IMR-90 (cell line): ENCODE measurements at regions not wholly inside any gene's neighbourhood (a gene's known extent, or its start where the extent isn't known, plus 50 kb on each side); places are given as distances from the start of the nearest gene placed in this dataset.

Experiments used
- ATAC-seq: fragments of 200-7000 bp; cut with Tn5 transposase; 2 replicates; pipeline ENCODE4 v1.9.1; 2020; ENCODE audit warnings: low read depth, mild to moderate bottlenecking, moderate library complexity
- BruUV-seq: library from RNA; stranded (reverse); fragments of 400-500 nt; replicated peaks from 2 replicates; lab custom pipeline; 2021; lab: Mats Ljungman, UMichigan
- CTCF ChIA-PET: fragments of 300-600 bp; formaldehyde crosslinking; extraction: SDS; loops from one replicate; lab custom pipeline; 2021; ENCODE audit warnings: antibody characterized with exemption; lab: Yijun Ruan, JAX
- POLR2A ChIA-PET: fragments of 300-600 bp; sonication (Branson Sonifier 250); formaldehyde crosslinking; loops from one replicate; lab custom pipeline; 2022; ENCODE audit warnings: antibody characterized with exemption; ENCODE audit not compliant: unreplicated experiment; lab: Charles Lee
- DNase-seq: peaks from one replicate; pipeline ENCODE4 v3.0.0; 2013
- H2AFZ ChIP-seq: replicated peaks from 2 replicates; pipeline ENCODE3; 2013; ENCODE audit warnings: low read length, mild to moderate bottlenecking; ENCODE audit not compliant: poor library complexity
- H2AK5ac ChIP-seq: 2 replicates; pipeline ENCODE4 v1.6.1; 2013; ENCODE audit warnings: low read depth, low read length, inconsistent platforms
- H2AK9ac ChIP-seq: replicated peaks from 2 replicates; pipeline ENCODE3; 2013; ENCODE audit warnings: mild to moderate bottlenecking, low read depth, low read length, moderate library complexity; ENCODE audit not compliant: poor library complexity
- H2BK120ac ChIP-seq: 2 replicates; pipeline ENCODE4 v1.6.1; 2013; ENCODE audit warnings: low read depth, low read length, inconsistent platforms
- H2BK15ac ChIP-seq: 3 replicates; pipeline ENCODE4 v1.6.1; 2013; ENCODE audit warnings: low read depth, low read length, inconsistent platforms
- H2BK20ac ChIP-seq: 2 replicates; pipeline ENCODE4 v1.6.1; 2013; ENCODE audit warnings: low read depth, mild to moderate bottlenecking, inconsistent platforms, low read length, moderate library complexity
- H2BK5ac ChIP-seq: 2 replicates; pipeline ENCODE4 v1.6.1; 2013; ENCODE audit warnings: mild to moderate bottlenecking, low read depth, low read length, inconsistent platforms; ENCODE audit not compliant: poor library complexity, severe bottlenecking
- H3K14ac ChIP-seq: replicated peaks from 2 replicates; pipeline ENCODE4 v1.6.1; 2013; ENCODE audit warnings: low read depth, low read length, inconsistent platforms
- H3K18ac ChIP-seq: 2 replicates; pipeline ENCODE4 v1.6.1; 2013; ENCODE audit warnings: low read depth, low read length, control low read depth
- H3K23ac ChIP-seq: 2 replicates; pipeline ENCODE4 v1.6.1; 2013; ENCODE audit warnings: low read depth, low read length, inconsistent platforms
- H3K27ac ChIP-seq: 2 replicates; pipeline ENCODE4 v1.5.1; 2013; ENCODE audit warnings: mild to moderate bottlenecking, control low read depth, low read length; ENCODE audit not compliant: insufficient read depth
- H3K27me3 ChIP-seq: 2 replicates; pipeline ENCODE4 v1.6.1; 2013; ENCODE audit warnings: low read length; ENCODE audit not compliant: control insufficient read depth, insufficient read depth
- H3K36me3 ChIP-seq: 2 replicates; pipeline ENCODE4 v1.6.1; 2013; ENCODE audit warnings: low read length, mixed read lengths; ENCODE audit not compliant: control insufficient read depth, insufficient read depth
- H3K4ac ChIP-seq: 2 replicates; pipeline ENCODE4 v1.6.1; 2013; ENCODE audit warnings: low read depth, low read length, inconsistent platforms
- H3K4me1 ChIP-seq: 2 replicates; pipeline ENCODE4 v1.6.1; 2013; ENCODE audit warnings: low read length, mixed read lengths; ENCODE audit not compliant: control insufficient read depth, insufficient read depth
- H3K4me2 ChIP-seq: 2 replicates; pipeline ENCODE4 v1.6.1; 2013; ENCODE audit warnings: low read depth, mild to moderate bottlenecking, control low read depth, low read length, moderate library complexity
- H3K4me3 ChIP-seq: 2 replicates; pipeline ENCODE4 v1.5.1; 2013; ENCODE audit warnings: low read depth, mild to moderate bottlenecking, control low read depth, low read length, moderate library complexity; ENCODE audit not compliant: insufficient read depth
- H3K56ac ChIP-seq: 2 replicates; pipeline ENCODE4 v1.6.1; 2013; ENCODE audit warnings: low read length, inconsistent platforms; ENCODE audit not compliant: insufficient read depth; ENCODE audit errors: extremely low read depth
- H3K79me1 ChIP-seq, 2 experiments: 2 replicates each; pipeline ENCODE4 v1.6.1; 2013; ENCODE audit warnings: low read length in 2 of 2, inconsistent platforms in 1 of 2, low read depth in 1 of 2
- H3K9ac ChIP-seq: 2 replicates; pipeline ENCODE4 v1.6.1; 2013; ENCODE audit warnings: low read depth, low read length, control low read depth
- H3K9me1 ChIP-seq: 2 replicates; pipeline ENCODE4 v1.6.1; 2013; ENCODE audit warnings: low read length, inconsistent platforms; ENCODE audit not compliant: insufficient read depth
- H3K9me3 ChIP-seq: 2 replicates; pipeline ENCODE4 v1.6.1; 2013; ENCODE audit warnings: low read length; ENCODE audit not compliant: control insufficient read depth, insufficient read depth
- H4K20me1 ChIP-seq: 2 replicates; pipeline ENCODE4 v1.6.1; 2013; ENCODE audit warnings: low read length, inconsistent platforms; ENCODE audit not compliant: insufficient read depth
- H4K5ac ChIP-seq: 2 replicates; pipeline ENCODE4 v1.6.1; 2013; ENCODE audit warnings: mild to moderate bottlenecking, low read depth, low read length, control low read depth
- H4K8ac ChIP-seq, 2 experiments: 2 replicates each; pipeline ENCODE4 v1.6.1; 2013; ENCODE audit warnings: low read depth in 2 of 2, low read length in 2 of 2, control low read depth in 1 of 2, inconsistent platforms in 1 of 2
- H4K91ac ChIP-seq: 2 replicates; pipeline ENCODE4 v1.6.1; 2013; ENCODE audit warnings: low read depth, low read length, inconsistent platforms; ENCODE audit not compliant: insufficient read depth
- BHLHE40 ChIP-seq: fragments of 150-350 bp; IDR thresholded peaks from 2 replicates; pipeline ENCODE4 v1.6.1; 2016; ENCODE audit warnings: mild to moderate bottlenecking, low read depth, low read length
- CEBPB ChIP-seq: IDR thresholded peaks from 2 replicates; pipeline ENCODE4 v1.6.1; 2012; ENCODE audit warnings: low read depth, low read length, improper control_type of control experiment
- CHD1 ChIP-seq: IDR thresholded peaks from 2 replicates; pipeline ENCODE4 v1.6.1; 2012; ENCODE audit warnings: low read depth, low read length, improper control_type of control experiment
- CTCF ChIP-seq: conservative IDR thresholded peaks from 2 replicates; pipeline ENCODE4 v1.5.1; 2012; ENCODE audit warnings: mild to moderate bottlenecking, low read depth, low read length, improper control_type of control experiment
- FOS ChIP-seq: fragments of 150-350 bp; IDR thresholded peaks from 2 replicates; pipeline ENCODE4 v1.6.1; 2016; ENCODE audit warnings: low read depth, low read length
- MAFK ChIP-seq: IDR thresholded peaks from 2 replicates; pipeline ENCODE4 v1.6.1; 2012; ENCODE audit warnings: low read depth, low read length, improper control_type of control experiment
- MXI1 ChIP-seq: IDR thresholded peaks from 2 replicates; pipeline ENCODE4 v1.6.1; 2012; ENCODE audit warnings: low read depth, mild to moderate bottlenecking, low read length, moderate library complexity, borderline replicate concordance
- RCOR1 ChIP-seq: IDR thresholded peaks from 2 replicates; pipeline ENCODE4 v1.6.1; 2012; ENCODE audit warnings: mild to moderate bottlenecking, low read length, improper control_type of control experiment; ENCODE audit not compliant: insufficient replicate concordance
- RFX5 ChIP-seq: IDR thresholded peaks from 2 replicates; pipeline ENCODE4 v1.8.0; 2012; ENCODE audit warnings: low read depth, mild to moderate bottlenecking, low read length, moderate library complexity
- SMC3 ChIP-seq: fragments of 150-350 bp; IDR thresholded peaks from 2 replicates; pipeline ENCODE4 v1.6.1; 2016; ENCODE audit warnings: low read depth, mild to moderate bottlenecking, antibody characterized with exemption, low read length, moderate library complexity
- USF2 ChIP-seq: fragments of 150-350 bp; IDR thresholded peaks from 2 replicates; pipeline ENCODE4 v1.6.1; 2017; ENCODE audit warnings: mild to moderate bottlenecking, antibody characterized with exemption, low read length, low read depth
- WGBS, 2 experiments: methylation state at CpG; one replicate each; pipeline versions ENCODE4 v1.1.5 to v1.1.7; 2013; ENCODE audit warnings: missing lambda C conversion rate in 2 of 2; ENCODE audit not compliant: insufficient read length in 1 of 2; ENCODE audit errors: extremely low coverage in 2 of 2; 5-methylcytosine and 5-hydroxymethylcytosine counted together
- dilution Hi-C: fragments of 300-500 bp; cut with HindIII; formaldehyde crosslinking; loops from one replicate; pipeline ENCODE4 v1.14.3; 2018; ENCODE audit warnings: low sequenced_read_pairs; ENCODE audit not compliant: unreplicated experiment
- in situ Hi-C: fragments of 300-500 bp; cut with MboI; formaldehyde crosslinking; loops from 3 replicates; pipeline ENCODE4 v1.14.3; 2019; ENCODE audit warnings: low sequenced_read_pairs, inconsistent platforms, mixed read lengths
- intact Hi-C: fragments of 100-400 bp; cut with micrococcal nuclease; formaldehyde crosslinking; loops from 2 replicates; pipeline ENCODE4 v1.10.0; 2022

GRCh38 chr1:218872026-218872425 lies 301.7 kb upstream of the LYPLAL1 start:
- no CpG with 5 or more reads among the region's 4 CpGs for WGBS, 2 experiments
- Histone ChIP-seq H3K36me3 (no peaks in the 10 kb centered on the region), H3K9me1 (no peaks in the 10 kb centered on the region), H3K23ac (no peak overlapping the region), H3K18ac (peak overlapping the region; percentile 72; the same call in 1 of the 2 replicates), H3K9ac (no peak overlapping the region), H3K9me3 (no peaks in the 10 kb centered on the region), H3K27me3 (no peaks in the 10 kb centered on the region), H2BK5ac (peak overlapping the region; percentile 19), H3K4me3 (no peak overlapping the region), H4K8ac (peak overlapping the region in 1 of 2 experiments; percentile 49; a peak in 1 of 4 replicates), H2AK5ac (peak overlapping the region; percentile 60; the same call in 1 of the 2 replicates), H3K14ac (no peak overlapping the region), H3K27ac (no peak overlapping the region), H4K91ac (no peak overlapping the region), H2AFZ (no peak overlapping the region), H3K4me2 (no peak overlapping the region), H3K4me1 (no peaks in the 10 kb centered on the region; the same call in 1 of the 2 replicates), H4K20me1 (no peaks in the 10 kb centered on the region), H4K5ac (peak overlapping the region; percentile 78; the same call in 1 of the 2 replicates), H2BK15ac (peak overlapping the region; percentile 43; the same call in 1 of the 3 replicates), H3K4ac (0 out of 2 replicates have a peak overlapping the region, but pooled peaks have one; percentile 19), H2BK20ac (peak overlapping the region; percentile 65; the same call in 1 of the 2 replicates), H2AK9ac (no peak overlapping the region), H2BK120ac (peak overlapping the region; percentile 30), H3K56ac (no peak overlapping the region), H3K79me1 (no peaks in the 10 kb centered on the region)
- in situ Hi-C loops (no loop called here), dilution Hi-C loops (no loop called here), intact Hi-C loops (no loop called here)
- TF ChIP-seq USF2, result no peak
- TF ChIP-seq SMC3, result no peak
- no peak for TF ChIP-seq CEBPB
- TF ChIP-seq FOS, result no peak
- TF ChIP-seq MAFK, result no peak
- no peak for TF ChIP-seq CHD1
- no peak for TF ChIP-seq MXI1
- no peak for TF ChIP-seq RCOR1
- TF ChIP-seq RFX5, result no peak
- no peak for TF ChIP-seq CTCF
- TF ChIP-seq BHLHE40, result no peak
- ChIA-PET CTCF (no interaction called here), POLR2A (no interaction called here)
- no peak for ATAC-seq
- BruUV-seq, result no TSS peak
- DNase-seq, result no peak
